PC-3 (cell line): ENCODE measurements at regions not wholly inside any gene's neighbourhood (a gene's known extent, or its start where the extent isn't known, plus 50 kb on each side); places are given as distances from the start of the nearest gene placed in this dataset.

Source experiments
- CTCF ChIP-seq: fragments of 300-600 bp; sonication (generic); conservative IDR thresholded peaks from 2 replicates; pipeline ENCODE4 v1.5.1; 2017; ENCODE audit warnings: antibody characterized with exemption, low read depth, mild to moderate bottlenecking, low read length
- EZH2 ChIP-seq: fragments of 300-600 bp; sonication (generic); IDR thresholded peaks from one replicate; pipeline ENCODE4 v1.6.1; 2017; ENCODE audit warnings: antibody characterized with exemption, mild to moderate bottlenecking, low read length; ENCODE audit not compliant: unreplicated experiment

GRCh38 chr4:36553453-36553852 lies 272.0 kb downstream of the DTHD1 start:
- no peak for TF ChIP-seq CTCF
- TF ChIP-seq EZH2: no peak
